HG03575 (cell line): ENCODE measurements at regions not wholly inside any gene's neighbourhood (a gene's known extent, or its start where the extent isn't known, plus 50 kb on each side); places are given as distances from the start of the nearest gene placed in this dataset.

Experiments
- ATAC-seq: cut with Tn5 transposase; IDR thresholded peaks from one replicate; pipeline ENCODE4 v1.9.1; 2021; ENCODE audit not compliant: unreplicated experiment, insufficient number of reproducible peaks, low FRiP score; ENCODE audit errors: extremely low read depth

DNA sequence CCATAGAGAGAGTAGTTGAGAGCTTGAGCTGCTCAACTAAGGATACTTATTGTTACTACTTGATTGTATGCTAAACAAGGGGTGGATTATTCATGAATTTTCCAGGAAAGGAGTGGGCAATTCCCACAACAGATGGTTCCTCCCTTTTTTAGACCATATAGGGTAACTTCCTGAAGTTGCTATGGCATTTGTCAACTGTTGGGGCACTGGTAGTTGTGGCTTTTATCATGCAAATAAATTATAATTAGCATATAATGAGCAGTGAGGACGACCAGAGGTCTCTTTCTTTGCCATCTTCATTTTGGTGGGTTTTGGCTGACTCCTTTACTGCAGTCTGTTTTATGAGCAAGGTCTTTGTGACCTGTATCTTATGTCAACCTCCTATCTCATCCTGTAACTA is 1403.5 kb upstream of the PABPC4L start:
- ATAC-seq, result no peak

DNA sequence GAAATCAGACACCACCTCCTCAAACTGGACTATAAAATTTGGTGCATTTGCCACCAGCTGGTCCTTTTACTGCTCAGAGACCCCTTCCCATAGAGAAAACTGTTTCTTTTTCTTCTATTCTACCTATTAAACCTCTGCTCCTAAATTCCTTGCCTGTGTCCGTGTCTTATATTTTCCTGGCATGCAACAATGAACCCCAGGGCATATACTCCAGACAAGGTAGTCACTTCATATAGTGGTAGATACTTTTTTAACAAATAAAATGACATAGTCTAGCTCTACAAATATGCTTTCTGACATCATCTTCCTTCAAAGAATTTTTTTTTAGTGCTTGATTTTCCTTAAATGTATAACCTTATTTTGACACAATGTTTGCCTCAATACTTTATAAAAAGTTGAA is 1402.9 kb upstream of the PABPC4L start:
- no peak for ATAC-seq

DNA sequence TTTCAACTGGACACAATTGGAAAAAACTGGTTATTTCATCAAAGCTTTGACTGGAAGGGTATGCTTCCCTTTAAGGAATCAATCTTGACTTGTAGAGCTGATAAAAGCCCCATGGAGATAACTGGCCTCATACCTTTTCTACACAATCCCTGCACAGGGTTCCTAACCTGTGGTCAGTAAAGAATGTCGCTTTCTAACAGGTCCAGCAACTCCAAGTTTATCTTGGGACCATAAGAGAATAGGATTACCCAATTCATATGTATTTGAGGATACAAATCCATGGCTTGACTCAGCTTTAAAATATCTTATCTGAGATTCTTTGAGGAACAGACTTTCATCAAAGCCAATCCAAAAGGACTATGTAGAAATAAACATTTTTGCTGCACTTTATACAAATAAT is 1399.8 kb upstream of the PABPC4L start:
- no peak for ATAC-seq

DNA sequence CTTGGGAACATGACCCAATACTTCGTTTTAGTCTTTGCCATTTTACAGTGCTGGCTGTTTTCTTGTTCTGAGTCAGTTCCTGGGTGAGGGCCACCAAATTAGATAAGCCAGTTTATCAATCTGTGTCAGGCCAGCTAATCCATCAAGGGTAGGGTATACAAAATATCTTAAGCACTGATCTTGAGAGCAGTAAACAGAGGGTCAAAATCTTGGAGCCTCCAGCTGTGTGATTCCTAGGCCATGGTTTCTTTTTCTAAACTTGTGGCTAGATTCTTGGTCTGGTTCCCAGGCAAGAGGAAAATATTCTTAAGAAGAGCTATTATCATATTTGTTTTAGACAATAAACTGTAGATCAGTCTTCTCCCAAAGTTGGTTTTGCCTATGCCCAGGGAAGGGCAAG is 1396.6 kb upstream of the PABPC4L start:
- ATAC-seq, result no peak

DNA sequence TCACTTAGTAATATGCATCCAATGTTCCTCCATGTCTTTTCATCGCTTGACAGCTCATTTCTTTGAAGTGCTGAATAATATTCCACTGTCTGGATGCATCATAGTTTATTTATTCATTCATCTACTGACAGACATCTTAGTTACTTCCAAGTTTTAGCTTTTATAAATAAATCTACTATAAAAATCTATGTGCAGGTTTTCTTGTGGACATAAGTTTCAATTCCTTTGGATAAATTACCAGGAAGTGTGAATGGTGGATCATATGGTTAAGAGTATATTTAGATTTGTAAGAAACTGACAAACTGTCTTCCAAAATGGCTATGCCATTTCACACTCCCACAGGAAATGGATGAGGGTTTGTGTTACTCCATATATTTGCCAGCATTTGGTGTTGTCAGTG is 1392.9 kb upstream of the PABPC4L start:
- no peak for ATAC-seq

DNA sequence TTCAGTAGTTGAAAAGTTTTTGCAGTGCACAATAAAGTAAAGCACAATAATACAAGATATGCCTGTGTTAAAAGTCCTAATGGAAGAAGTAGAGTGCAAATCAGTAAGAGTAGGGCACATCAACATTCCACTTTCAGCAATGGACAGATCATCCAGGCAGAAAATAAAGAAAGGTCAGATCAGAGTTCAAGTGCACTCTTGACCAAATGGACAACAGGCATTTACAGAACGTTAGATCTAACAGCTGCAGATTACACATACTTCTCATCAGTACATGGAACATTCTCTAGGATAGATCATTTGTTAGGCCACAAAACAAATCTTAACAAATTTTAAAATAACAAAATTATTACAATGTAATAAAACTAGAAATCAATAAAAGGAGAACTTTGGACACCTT is 1373.5 kb upstream of the PABPC4L start:
- no peak for ATAC-seq

DNA sequence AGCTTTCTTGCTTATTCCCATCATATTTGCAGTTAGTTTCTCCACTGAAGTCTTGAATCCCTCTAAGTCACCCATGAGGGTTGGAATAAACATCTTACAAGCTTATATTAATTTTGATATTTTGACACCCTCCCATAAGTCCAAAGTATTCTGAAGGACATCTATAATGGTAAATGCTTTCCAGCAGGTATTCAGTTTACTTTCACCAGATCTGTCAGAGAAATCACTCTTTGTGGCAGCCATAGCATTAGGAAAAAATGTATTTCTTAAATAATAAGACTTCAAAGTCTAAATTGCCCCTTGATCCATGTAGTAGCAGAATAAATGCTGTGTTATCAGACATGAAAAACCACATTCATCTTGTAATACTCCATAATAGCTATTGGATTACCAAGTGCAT is 1371.7 kb upstream of the PABPC4L start:
- no peak for ATAC-seq

DNA sequence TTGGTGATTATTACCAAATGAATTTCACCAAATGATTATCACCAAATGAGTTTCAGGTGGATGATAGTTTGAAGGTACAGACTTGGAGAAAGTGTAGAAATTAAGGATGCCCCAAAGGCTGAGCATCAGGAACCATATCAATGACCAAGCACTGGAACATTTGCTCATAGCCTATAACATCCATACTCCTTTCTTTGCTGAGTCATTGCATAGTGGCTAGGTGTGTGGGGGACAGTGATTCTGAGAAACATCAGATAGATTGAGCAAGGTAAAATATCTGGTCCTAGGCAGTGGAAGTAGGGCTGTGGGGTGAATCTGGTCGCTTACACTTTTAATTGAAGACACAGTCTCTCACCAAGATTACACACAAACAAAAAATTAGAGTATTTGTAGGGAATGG is 1362.5 kb upstream of the PABPC4L start:
- ATAC-seq, result no peak

DNA sequence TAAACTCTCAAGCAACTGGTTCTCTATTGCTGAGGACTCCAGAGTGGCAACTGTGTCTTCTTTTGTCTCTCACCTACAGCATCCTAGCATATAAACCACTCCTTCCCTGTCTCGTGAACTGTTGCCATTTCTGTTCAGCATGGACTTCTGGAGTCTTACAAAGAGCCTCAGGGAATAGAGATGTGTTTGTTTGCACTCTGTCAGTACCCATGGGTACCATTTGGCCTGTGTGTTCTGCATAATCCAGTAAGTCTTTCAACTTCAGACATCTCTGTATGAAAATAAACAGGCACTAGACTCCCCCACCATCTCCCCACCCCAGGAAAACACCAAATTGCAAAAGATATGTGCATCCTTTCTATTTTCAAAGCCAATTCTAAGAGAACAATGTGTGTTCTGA is 1351.6 kb upstream of the PABPC4L start:
- no peak for ATAC-seq

DNA sequence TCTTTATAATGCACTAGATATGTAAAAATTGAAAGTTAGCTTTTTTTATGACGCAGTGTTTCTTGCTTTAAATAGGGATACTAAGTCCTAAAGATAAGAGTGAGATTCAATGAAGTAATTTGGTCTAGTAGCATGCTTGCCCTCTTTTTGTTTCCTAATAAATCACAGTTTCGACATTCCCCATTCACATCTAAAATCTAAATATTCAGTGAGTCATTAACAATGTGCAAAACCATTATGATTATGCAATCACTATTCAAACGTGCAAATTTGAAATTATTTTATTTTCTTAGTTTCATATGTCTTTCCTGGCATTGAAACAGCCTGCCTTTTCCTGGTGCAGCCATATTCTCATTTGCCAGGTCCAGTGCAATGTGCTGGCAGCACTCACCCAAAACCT is 1350.5 kb upstream of the PABPC4L start:
- no peak for ATAC-seq

DNA sequence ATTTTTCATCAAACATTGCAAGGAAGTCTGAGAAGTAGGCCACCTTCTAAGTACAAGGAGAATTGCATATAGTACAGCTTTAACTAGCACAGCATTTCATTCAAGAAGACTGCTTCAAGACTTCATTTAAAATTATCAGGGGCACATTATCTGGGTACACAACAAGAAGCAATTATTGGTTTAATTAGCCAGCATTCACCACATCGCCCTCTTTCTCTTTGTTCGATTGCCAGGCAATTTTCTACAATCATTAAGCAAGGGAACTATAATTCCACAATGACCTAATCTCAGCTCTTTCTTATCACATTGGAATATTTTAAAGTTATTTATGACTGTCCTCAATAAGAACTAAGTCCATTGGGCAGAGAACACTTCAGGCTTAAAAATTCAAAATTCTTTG is 1347.1 kb upstream of the PABPC4L start:
- no peak for ATAC-seq

DNA sequence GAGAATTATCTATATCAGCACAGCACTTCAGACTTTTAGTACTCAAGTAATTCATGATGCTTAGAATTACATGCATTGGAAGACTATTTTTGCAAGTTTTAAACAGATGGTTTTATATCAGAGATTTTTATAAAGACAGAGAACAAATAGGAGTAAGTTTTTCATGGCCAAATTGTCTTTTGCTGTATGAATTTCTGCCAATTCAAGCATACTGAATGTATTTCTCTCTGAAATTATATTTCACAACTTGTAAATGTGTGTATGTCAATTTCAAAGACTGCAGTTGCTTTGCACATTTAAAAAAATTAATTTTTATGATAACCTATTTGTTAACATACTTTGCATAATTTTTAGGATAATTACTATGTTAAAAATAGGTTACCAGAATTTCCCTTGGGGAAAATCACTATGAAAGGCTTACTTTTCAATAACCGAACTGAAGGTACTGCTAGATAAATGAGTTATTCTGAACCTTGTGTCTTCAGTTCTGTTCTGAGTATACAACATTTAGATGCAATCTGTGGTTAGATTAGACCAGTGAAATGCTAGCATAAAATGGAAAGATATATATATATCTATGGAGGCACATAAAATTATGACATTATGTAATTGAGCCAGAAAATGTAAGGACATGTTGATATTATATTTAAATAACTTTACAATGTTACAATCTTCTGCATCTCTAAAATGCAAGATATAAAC is 1344.2 kb upstream of the PABPC4L start:
- ATAC-seq, result no peak

DNA sequence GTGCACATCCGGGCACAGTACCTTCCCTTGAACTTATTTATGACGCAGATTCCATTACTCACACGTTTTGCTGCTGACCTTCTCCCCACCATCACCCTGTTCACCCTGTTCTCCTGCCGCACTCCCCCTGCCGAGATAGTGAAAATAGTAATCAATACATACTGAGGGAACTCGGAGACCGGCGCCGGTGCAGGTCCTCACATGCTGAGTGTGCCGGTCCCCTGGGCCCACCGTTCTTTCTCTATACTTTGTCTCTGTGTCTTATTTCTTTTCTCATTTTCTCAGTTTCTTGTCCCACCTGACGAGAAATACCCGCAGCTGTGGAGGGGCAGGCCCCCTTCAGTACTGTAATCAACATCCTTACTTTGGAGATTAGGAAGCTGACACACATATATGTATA is 1337.1 kb upstream of the PABPC4L start:
- ATAC-seq, result no peak

DNA sequence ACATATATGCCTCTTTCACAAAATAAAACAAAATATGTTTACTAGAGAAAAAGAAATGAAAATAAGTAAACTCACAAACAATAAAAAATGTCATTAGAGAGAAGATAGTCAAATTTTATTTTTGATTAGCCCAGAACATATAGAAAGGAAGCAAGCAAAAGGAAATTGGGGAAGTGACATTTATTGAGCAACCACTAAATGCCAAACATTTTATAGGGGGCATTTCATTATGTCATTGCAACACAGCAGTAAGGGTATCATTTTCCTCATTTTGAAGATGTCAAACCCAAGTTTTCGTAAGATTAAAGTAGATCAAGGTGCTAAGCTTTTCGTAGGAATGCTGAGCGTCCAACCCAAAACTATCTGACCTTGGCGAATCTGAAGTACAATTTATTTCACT is 1331.5 kb upstream of the PABPC4L start:
- no peak for ATAC-seq

DNA sequence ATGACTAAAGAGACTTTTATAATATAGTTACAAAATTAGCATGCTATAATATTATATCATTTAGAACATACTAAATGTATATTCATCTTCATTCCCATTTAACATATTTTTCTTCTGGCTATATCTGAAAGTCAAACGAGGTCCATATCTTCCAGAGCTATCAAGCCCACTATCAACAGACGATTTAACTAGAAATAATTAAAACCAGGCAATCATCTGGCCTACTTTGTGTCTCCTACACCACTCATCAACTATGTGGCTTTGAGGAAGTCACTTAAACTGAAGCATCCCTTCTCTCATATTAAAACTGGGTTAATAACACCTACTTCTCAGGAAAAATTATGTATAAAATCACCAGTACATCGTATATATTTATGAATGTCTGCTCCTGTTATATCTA is 1330.5 kb upstream of the PABPC4L start:
- ATAC-seq, result no peak

DNA sequence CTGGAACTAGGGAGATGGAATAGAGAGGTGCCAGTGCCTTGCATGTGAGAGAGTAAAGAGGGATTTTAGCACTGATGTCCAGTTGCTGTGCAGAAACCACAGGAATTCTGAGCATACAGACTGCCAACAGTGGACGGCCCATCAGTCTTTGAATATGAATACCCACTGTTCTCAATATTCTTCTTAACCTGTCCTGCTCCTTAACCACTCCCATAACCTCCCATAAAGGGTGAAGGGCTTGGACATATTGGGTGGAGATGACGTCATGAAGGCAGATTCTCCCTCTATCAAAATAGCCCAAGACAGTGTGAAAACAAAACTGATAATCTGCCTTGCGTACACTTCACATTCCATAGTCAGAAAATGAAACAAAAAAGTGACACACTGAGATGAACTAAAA is 1313.7 kb upstream of the PABPC4L start:
- no peak for ATAC-seq

DNA sequence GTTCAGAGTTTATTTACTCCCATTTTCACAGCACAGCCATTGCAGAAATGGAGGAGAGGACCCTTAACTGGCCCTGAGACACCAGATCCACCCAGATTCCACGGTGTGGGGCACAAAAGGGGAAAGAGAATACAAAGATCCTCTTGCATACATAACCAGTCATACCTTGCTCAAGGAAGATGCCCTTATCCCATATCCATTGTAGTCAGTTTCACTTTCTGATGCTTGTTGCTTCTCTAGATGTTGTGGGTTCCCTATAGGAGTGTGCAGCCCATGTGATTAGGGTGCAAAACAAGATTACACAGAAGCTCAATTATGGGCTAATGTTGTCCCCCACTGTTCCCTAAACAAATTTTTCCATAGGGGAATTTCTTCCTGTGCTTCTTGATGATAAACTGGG is 1309.0 kb upstream of the PABPC4L start:
- ATAC-seq, result no peak

DNA sequence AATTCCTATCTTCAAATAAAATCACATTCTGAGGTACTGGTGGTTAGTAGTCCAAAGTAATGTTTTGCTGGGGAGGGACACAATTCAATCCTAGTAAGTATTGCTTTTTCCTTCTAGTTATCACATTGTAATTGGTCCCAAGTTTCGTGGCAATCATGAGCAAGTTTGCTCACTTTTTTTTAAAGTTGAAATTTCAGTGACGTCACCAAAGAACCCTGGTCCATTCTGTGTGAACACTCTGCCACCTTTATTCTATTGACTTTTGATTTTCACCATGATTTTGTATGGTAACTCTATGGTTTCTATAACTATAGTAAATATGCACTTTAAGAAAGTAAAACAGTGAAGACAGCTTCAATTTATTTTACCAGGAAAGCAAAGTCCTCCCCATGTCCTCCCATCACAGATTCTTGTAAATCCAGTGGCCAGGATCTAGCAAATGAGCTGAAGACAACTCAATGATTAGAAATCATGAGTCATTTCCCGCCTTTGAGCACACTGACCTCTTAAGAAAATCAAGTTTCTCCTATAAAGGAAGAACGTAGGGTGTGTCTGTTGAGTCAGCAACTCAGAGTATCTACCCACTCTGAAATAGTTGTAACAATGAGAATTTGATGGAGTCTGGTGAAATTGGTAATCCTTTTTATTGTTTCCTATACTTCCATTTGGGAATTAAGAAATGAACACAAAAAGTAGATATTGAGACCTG is 1306.6 kb upstream of the PABPC4L start:
- no peak for ATAC-seq

DNA sequence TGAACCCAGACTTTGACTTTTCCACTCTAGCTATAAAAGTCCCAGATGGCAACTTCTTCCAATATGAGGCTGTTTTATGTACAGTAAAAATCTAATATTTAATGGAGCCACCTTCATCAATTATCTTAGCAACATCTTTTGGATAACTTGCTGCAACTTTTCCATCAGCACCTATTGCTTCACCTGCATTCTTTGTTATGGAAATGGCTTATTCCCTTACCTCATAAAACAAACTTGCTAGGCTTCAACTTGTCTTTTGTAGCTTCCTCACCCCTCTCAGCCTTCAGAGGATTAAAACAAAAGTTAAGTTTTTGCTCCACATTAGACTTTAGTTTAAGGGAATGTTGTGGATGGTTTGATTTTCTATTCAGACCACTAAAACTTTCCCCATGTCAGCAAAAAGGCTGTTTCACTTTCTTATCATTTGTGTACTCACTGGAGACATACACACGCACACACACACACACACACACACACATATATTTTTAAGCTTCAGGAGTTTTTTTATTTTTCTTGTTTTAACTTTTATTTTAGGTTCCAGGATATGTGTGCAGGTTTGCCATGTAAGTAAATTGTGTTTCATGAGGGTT is 1296.1 kb upstream of the PABPC4L start:
- no peak for ATAC-seq

DNA sequence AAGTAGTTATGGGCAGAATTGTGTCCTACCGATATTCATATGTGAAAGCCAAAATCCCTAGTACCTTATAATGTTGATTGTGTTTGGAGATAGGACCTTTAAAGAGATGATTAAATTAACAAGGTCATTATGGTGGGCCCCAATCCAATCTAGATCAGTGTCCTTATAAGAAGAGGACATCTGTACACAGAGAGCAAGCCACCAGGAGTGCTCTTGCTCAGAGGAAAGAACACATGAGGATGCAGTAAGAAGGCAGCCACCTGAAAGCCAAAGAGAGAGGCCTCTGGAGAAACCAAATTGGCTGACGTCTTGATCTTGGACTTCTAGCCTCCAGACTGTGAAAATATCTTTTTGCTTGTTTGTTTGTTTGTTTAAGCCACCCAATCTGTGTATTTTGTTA is 1290.8 kb upstream of the PABPC4L start:
- ATAC-seq, result no peak

DNA sequence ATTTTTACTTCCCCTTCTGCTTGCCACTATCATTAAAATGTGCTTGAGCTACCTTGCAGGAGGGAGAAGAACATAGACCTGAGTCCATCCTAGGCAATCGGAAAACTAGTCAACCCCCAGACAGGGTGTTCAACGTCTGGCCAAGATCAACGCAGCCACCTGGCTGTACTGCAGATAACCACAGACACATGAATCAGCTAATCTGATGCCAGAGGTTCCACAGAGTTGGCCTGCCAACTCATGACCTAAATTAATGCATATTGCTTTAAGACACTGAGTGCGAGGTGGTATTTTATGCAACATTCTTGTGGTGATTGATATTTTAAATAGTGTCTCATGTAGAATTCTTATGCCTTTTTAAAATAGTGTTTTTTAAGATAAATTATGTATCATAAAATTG is 1283.8 kb upstream of the PABPC4L start:
- ATAC-seq, result no peak
